ENCODE measurements at regions not wholly inside any gene's neighbourhood (a gene's known extent, or its start where the extent isn't known, plus 50 kb on each side); places are given as distances from the start of the nearest gene placed in this dataset.

DNA sequence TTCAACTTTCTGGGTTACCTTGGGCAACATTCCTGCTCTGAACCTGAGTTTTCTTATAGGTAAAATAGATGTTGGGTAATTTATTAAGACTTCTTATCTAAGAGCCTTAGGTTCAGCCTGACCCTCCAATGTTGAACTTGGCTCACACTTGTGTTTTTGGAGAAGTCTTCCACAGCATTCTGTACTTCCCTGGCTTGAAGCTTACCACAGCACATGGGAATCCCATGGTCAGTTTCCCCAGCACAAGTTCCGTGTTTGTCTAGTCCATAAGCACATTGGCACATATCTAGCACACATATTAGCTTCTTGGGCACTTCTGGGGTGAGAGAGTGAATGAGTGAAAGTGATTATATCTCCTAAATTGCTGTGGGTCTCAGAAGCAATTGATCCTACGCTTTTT, 782.5 kb upstream of the HS6ST1 start:
- TF ChIP-seq, protein P1, sequence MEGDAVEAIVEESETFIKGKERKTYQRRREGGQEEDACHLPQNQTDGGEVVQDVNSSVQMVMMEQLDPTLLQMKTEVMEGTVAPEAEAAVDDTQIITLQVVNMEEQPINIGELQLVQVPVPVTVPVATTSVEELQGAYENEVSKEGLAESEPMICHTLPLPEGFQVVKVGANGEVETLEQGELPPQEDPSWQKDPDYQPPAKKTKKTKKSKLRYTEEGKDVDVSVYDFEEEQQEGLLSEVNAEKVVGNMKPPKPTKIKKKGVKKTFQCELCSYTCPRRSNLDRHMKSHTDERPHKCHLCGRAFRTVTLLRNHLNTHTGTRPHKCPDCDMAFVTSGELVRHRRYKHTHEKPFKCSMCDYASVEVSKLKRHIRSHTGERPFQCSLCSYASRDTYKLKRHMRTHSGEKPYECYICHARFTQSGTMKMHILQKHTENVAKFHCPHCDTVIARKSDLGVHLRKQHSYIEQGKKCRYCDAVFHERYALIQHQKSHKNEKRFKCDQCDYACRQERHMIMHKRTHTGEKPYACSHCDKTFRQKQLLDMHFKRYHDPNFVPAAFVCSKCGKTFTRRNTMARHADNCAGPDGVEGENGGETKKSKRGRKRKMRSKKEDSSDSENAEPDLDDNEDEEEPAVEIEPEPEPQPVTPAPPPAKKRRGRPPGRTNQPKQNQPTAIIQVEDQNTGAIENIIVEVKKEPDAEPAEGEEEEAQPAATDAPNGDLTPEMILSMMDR (IDR thresholded peaks at IDR 0.05) = no peak
- intact Hi-C loops (cut with DNase I) = no loop called here
- no peak for ATAC-seq
- no peak overlapping the region for H3K27ac ChIP-seq
- no peaks in the 10 kb centered on the region for H3K4me1 ChIP-seq
- no peaks in the 10 kb centered on the region for H3K36me3 ChIP-seq
- DNase-seq = no peak
- H3K27me3 ChIP-seq = no peaks in the 10 kb centered on the region
- H3K4me3 ChIP-seq = no peak overlapping the region
- no peaks in the 10 kb centered on the region for H3K9me3 ChIP-seq

DNA sequence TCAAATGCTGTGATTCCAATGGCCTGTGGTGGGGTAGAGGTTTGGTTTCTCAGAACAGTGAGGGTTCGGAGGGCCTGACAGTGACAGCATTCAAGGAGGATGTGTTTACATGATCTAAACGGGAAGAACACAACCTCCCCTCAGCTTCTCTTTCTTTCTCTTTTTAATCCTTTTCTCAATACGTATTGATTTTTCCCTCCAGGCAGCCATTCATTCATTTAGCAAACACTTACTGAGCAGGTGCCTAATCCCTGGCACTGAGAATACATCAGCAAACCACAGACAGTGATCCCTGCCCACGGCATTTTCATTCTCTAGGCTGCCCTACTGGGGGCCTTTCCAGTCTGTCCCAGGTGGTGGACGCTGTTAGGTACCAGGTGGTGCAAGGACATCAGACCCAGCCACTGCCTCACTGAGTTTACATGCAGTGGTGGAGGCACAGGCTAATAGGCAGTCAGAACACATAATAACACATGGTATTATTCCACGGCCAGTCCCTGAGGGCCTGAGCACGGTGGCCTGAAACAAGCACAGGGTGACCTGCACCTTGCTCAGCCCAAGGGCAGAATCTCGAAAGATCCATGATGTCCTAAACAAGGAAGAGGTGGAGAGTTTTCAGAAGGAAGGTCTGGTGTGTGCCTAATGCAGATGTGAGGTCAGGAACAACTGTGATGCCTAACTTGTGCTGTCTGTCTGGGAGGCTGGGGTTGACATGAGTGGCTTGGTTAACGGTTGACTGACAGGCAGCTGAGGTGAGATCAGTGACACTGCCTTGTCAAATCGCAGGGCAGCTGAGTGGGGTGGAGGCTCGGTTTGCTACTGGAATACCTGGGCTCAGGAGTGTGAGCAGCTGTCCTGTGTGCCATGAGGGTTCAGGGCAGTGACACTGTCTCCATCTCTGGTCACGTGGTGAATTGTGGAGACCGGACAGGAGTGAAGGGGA, 785.5 kb upstream of the HS6ST1 start:
- Histone ChIP-seq H3K4me1 (no peaks in the 10 kb centered on the region), H3K9me3 (no peaks in the 10 kb centered on the region), H3K27me3 (no peaks in the 10 kb centered on the region), H3K27ac (no peak overlapping the region), H3K36me3 (no peaks in the 10 kb centered on the region), H3K4me3 (no peak overlapping the region)
- TF ChIP-seq, protein P1 (IDR thresholded peaks at IDR 0.05) = no peak
- ATAC-seq (no peak), DNase-seq (no peak)
- intact Hi-C loops (cut with DNase I) = no loop called here

DNA sequence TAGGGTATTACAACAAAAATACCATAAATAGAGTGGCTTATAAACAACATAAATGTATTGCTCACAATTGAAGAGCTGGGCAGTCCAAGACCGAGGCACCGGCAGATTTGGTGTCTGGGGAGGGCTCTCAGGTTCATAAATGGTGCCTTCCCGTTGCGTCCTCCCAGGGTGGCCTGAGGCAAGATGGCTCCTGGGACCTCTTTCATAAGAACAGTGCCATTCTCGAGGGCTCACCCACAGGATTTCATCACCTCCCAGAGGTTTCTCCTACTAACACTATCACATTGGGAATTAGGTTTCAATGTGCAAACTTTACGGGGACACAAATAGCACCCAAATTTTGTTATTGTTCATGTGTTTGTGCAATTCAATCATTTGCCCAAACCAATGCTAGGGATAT, 793.5 kb upstream of the HS6ST1 start:
- TF ChIP-seq, protein P1 (IDR thresholded peaks at IDR 0.05) = no peak
- DNase-seq = no peak
- intact Hi-C loops (cut with DNase I) = no loop called here
- Histone ChIP-seq H3K27me3 (no peaks in the 10 kb centered on the region), H3K4me1 (no peaks in the 10 kb centered on the region), H3K36me3 (no peaks in the 10 kb centered on the region), H3K9me3 (no peaks in the 10 kb centered on the region), H3K4me3 (no peak overlapping the region), H3K27ac (no peak overlapping the region)
- no peak for ATAC-seq

DNA sequence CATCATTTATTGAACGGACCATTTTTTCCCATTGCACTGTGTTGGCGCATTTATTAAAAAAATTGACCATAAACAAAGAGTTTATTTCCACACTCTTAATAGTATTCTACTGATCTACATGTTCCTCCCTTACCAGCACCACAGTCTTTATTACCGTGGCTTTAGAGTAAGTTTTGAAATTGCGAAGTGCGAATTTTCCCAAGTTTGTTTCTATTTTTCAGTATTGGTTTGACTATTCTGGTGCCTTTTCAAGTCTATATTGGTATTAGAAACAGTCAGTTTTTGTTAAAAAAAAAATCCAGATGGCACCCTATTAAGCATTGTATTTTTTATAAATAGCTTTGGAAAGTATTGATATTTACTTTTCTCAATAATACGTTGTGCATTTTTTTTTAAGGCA, 795.1 kb upstream of the HS6ST1 start:
- no peaks in the 10 kb centered on the region for H3K27me3 ChIP-seq
- ATAC-seq (no peak), DNase-seq (no peak)
- no peaks in the 10 kb centered on the region for H3K4me1 ChIP-seq
- H3K4me3 ChIP-seq = no peak overlapping the region
- intact Hi-C loops (cut with DNase I) = no loop called here
- H3K27ac ChIP-seq = no peak overlapping the region
- H3K36me3 ChIP-seq = no peaks in the 10 kb centered on the region
- TF ChIP-seq, protein P1 (IDR thresholded peaks at IDR 0.05) = no peak
- H3K9me3 ChIP-seq = no peaks in the 10 kb centered on the region

DNA sequence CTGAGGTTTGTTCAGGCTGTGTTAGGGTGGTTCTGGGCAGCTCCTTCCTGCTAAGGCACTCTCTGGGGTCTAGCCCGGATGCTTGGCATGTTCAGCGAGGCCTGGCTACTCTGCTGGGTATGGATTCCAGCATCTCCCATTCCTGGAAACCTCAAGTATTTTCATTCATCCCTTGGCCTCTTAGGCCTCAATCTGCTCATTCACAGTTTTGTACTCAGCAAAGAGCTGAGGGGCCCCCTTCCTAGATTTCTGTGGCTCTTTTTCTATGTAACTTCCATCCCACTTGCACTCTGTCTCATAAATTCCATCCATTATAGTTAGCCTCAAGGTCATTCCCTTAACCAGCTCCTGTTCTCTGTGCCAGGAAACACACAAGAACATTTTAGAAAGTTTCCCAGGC, 798.8 kb upstream of the HS6ST1 start:
- intact Hi-C loops (cut with DNase I) = no loop called here
- ATAC-seq = no peak
- Histone ChIP-seq H3K27ac (no peak overlapping the region), H3K9me3 (no peaks in the 10 kb centered on the region), H3K36me3 (no peaks in the 10 kb centered on the region), H3K4me1 (no peaks in the 10 kb centered on the region), H3K27me3 (no peaks in the 10 kb centered on the region), H3K4me3 (no peak overlapping the region)
- no peak for DNase-seq
- TF ChIP-seq, protein P1 (IDR thresholded peaks at IDR 0.05) = no peak
